IMR-90 (cell line): ENCODE measurements at regions not wholly inside any gene's neighbourhood (a gene's known extent, or its start where the extent isn't known, plus 50 kb on each side); places are given as distances from the start of the nearest gene placed in this dataset.

ENCODE experiments used
- ATAC-seq: fragments of 200-7000 bp; cut with Tn5 transposase; 2 replicates; pipeline ENCODE4 v1.9.1; 2020; ENCODE audit warnings: low read depth, mild to moderate bottlenecking, moderate library complexity
- BruUV-seq: library from RNA; stranded (reverse); fragments of 400-500 nt; replicated peaks from 2 replicates; lab custom pipeline; 2021; lab: Mats Ljungman, UMichigan
- CTCF ChIA-PET: fragments of 300-600 bp; formaldehyde crosslinking; extraction: SDS; loops from one replicate; lab custom pipeline; 2021; ENCODE audit warnings: antibody characterized with exemption; lab: Yijun Ruan, JAX
- POLR2A ChIA-PET: fragments of 300-600 bp; sonication (Branson Sonifier 250); formaldehyde crosslinking; loops from one replicate; lab custom pipeline; 2022; ENCODE audit warnings: antibody characterized with exemption; ENCODE audit not compliant: unreplicated experiment; lab: Charles Lee
- DNase-seq: peaks from one replicate; pipeline ENCODE4 v3.0.0; 2013
- H2AFZ ChIP-seq: replicated peaks from 2 replicates; pipeline ENCODE3; 2013; ENCODE audit warnings: low read length, mild to moderate bottlenecking; ENCODE audit not compliant: poor library complexity
- H2AK5ac ChIP-seq: 2 replicates; pipeline ENCODE4 v1.6.1; 2013; ENCODE audit warnings: low read depth, low read length, inconsistent platforms
- H2AK9ac ChIP-seq: replicated peaks from 2 replicates; pipeline ENCODE3; 2013; ENCODE audit warnings: mild to moderate bottlenecking, low read depth, low read length, moderate library complexity; ENCODE audit not compliant: poor library complexity
- H2BK120ac ChIP-seq: 2 replicates; pipeline ENCODE4 v1.6.1; 2013; ENCODE audit warnings: low read depth, low read length, inconsistent platforms
- H2BK15ac ChIP-seq: 3 replicates; pipeline ENCODE4 v1.6.1; 2013; ENCODE audit warnings: low read depth, low read length, inconsistent platforms
- H2BK20ac ChIP-seq: 2 replicates; pipeline ENCODE4 v1.6.1; 2013; ENCODE audit warnings: low read depth, mild to moderate bottlenecking, inconsistent platforms, low read length, moderate library complexity
- H2BK5ac ChIP-seq: 2 replicates; pipeline ENCODE4 v1.6.1; 2013; ENCODE audit warnings: mild to moderate bottlenecking, low read depth, low read length, inconsistent platforms; ENCODE audit not compliant: poor library complexity, severe bottlenecking
- H3K14ac ChIP-seq: replicated peaks from 2 replicates; pipeline ENCODE4 v1.6.1; 2013; ENCODE audit warnings: low read depth, low read length, inconsistent platforms
- H3K18ac ChIP-seq: 2 replicates; pipeline ENCODE4 v1.6.1; 2013; ENCODE audit warnings: low read depth, low read length, control low read depth
- H3K23ac ChIP-seq: 2 replicates; pipeline ENCODE4 v1.6.1; 2013; ENCODE audit warnings: low read depth, low read length, inconsistent platforms
- H3K27ac ChIP-seq: 2 replicates; pipeline ENCODE4 v1.5.1; 2013; ENCODE audit warnings: mild to moderate bottlenecking, control low read depth, low read length; ENCODE audit not compliant: insufficient read depth
- H3K27me3 ChIP-seq: 2 replicates; pipeline ENCODE4 v1.6.1; 2013; ENCODE audit warnings: low read length; ENCODE audit not compliant: control insufficient read depth, insufficient read depth
- H3K36me3 ChIP-seq: 2 replicates; pipeline ENCODE4 v1.6.1; 2013; ENCODE audit warnings: low read length, mixed read lengths; ENCODE audit not compliant: control insufficient read depth, insufficient read depth
- H3K4ac ChIP-seq: 2 replicates; pipeline ENCODE4 v1.6.1; 2013; ENCODE audit warnings: low read depth, low read length, inconsistent platforms
- H3K4me1 ChIP-seq: 2 replicates; pipeline ENCODE4 v1.6.1; 2013; ENCODE audit warnings: low read length, mixed read lengths; ENCODE audit not compliant: control insufficient read depth, insufficient read depth
- H3K4me2 ChIP-seq: 2 replicates; pipeline ENCODE4 v1.6.1; 2013; ENCODE audit warnings: low read depth, mild to moderate bottlenecking, control low read depth, low read length, moderate library complexity
- H3K4me3 ChIP-seq: 2 replicates; pipeline ENCODE4 v1.5.1; 2013; ENCODE audit warnings: low read depth, mild to moderate bottlenecking, control low read depth, low read length, moderate library complexity; ENCODE audit not compliant: insufficient read depth
- H3K56ac ChIP-seq: 2 replicates; pipeline ENCODE4 v1.6.1; 2013; ENCODE audit warnings: low read length, inconsistent platforms; ENCODE audit not compliant: insufficient read depth; ENCODE audit errors: extremely low read depth
- H3K79me1 ChIP-seq, 2 experiments: 2 replicates each; pipeline ENCODE4 v1.6.1; 2013; ENCODE audit warnings: low read length in 2 of 2, inconsistent platforms in 1 of 2, low read depth in 1 of 2
- H3K9ac ChIP-seq: 2 replicates; pipeline ENCODE4 v1.6.1; 2013; ENCODE audit warnings: low read depth, low read length, control low read depth
- H3K9me1 ChIP-seq: 2 replicates; pipeline ENCODE4 v1.6.1; 2013; ENCODE audit warnings: low read length, inconsistent platforms; ENCODE audit not compliant: insufficient read depth
- H3K9me3 ChIP-seq: 2 replicates; pipeline ENCODE4 v1.6.1; 2013; ENCODE audit warnings: low read length; ENCODE audit not compliant: control insufficient read depth, insufficient read depth
- H4K20me1 ChIP-seq: 2 replicates; pipeline ENCODE4 v1.6.1; 2013; ENCODE audit warnings: low read length, inconsistent platforms; ENCODE audit not compliant: insufficient read depth
- H4K5ac ChIP-seq: 2 replicates; pipeline ENCODE4 v1.6.1; 2013; ENCODE audit warnings: mild to moderate bottlenecking, low read depth, low read length, control low read depth
- H4K8ac ChIP-seq, 2 experiments: 2 replicates each; pipeline ENCODE4 v1.6.1; 2013; ENCODE audit warnings: low read depth in 2 of 2, low read length in 2 of 2, control low read depth in 1 of 2, inconsistent platforms in 1 of 2
- H4K91ac ChIP-seq: 2 replicates; pipeline ENCODE4 v1.6.1; 2013; ENCODE audit warnings: low read depth, low read length, inconsistent platforms; ENCODE audit not compliant: insufficient read depth
- CEBPB ChIP-seq: IDR thresholded peaks from 2 replicates; pipeline ENCODE4 v1.6.1; 2012; ENCODE audit warnings: low read depth, low read length, improper control_type of control experiment
- SMC3 ChIP-seq: fragments of 150-350 bp; IDR thresholded peaks from 2 replicates; pipeline ENCODE4 v1.6.1; 2016; ENCODE audit warnings: low read depth, mild to moderate bottlenecking, antibody characterized with exemption, low read length, moderate library complexity
- WGBS, 2 experiments: methylation state at CpG; one replicate each; pipeline versions ENCODE4 v1.1.5 to v1.1.7; 2013; ENCODE audit warnings: missing lambda C conversion rate in 2 of 2; ENCODE audit not compliant: insufficient read length in 1 of 2; ENCODE audit errors: extremely low coverage in 2 of 2; 5-methylcytosine and 5-hydroxymethylcytosine counted together
- dilution Hi-C: fragments of 300-500 bp; cut with HindIII; formaldehyde crosslinking; loops from one replicate; pipeline ENCODE4 v1.14.3; 2018; ENCODE audit warnings: low sequenced_read_pairs; ENCODE audit not compliant: unreplicated experiment
- in situ Hi-C: fragments of 300-500 bp; cut with MboI; formaldehyde crosslinking; loops from 3 replicates; pipeline ENCODE4 v1.14.3; 2019; ENCODE audit warnings: low sequenced_read_pairs, inconsistent platforms, mixed read lengths
- intact Hi-C: fragments of 100-400 bp; cut with micrococcal nuclease; formaldehyde crosslinking; loops from 2 replicates; pipeline ENCODE4 v1.10.0; 2022

DNA sequence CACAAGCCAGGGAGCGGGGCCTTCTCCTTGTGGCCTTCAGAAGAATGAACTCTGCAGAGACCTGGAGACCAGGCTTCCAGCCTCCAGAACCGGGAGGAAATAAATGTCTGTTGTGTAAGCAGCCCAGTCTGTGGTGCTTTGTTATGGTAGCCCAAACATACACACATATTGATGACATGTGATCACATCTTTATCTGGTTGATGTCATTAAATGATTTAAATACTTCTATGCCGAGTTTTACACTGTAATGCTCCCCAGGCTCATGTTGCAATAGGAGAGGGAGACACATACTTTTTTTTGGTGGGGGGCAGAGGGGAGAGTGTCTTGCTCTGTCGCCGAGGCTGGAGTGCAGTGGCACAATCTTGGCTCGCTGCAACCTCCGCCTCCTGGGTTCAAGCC lies 188.0 kb upstream of the IRS2 start:
- TF ChIP-seq CEBPB (peak; percentile 79), SMC3 (no peak)
- no peak overlapping the region for H3K4ac ChIP-seq
- peak; percentile 68 for ATAC-seq
- H2AK9ac ChIP-seq, result no peak overlapping the region
- no TSS peak for BruUV-seq
- H4K8ac ChIP-seq, result no peak overlapping the region
- peaks cover 3% of the 10 kb centered on the region for H3K9me3 ChIP-seq
- H2AFZ ChIP-seq, result no peak overlapping the region
- no peak overlapping the region for H2BK120ac ChIP-seq
- H2AK5ac ChIP-seq, result no peak overlapping the region
- no peak overlapping the region for H4K5ac ChIP-seq
- no peak overlapping the region for H2BK5ac ChIP-seq
- intact Hi-C loops (no loop called here), in situ Hi-C loops (no loop called here), dilution Hi-C loops (no loop called here)
- H3K56ac ChIP-seq, result no peak overlapping the region
- no peak overlapping the region for H3K4me2 ChIP-seq
- peaks cover 3% of the 10 kb centered on the region; the same call in 1 of the 2 replicates for H3K9me1 ChIP-seq
- POLR2A ChIA-PET, result no interaction called here
- no peak overlapping the region for H3K27ac ChIP-seq
- no peak overlapping the region for H3K23ac ChIP-seq
- no peaks in the 10 kb centered on the region for H4K20me1 ChIP-seq
- no peak overlapping the region for H4K91ac ChIP-seq
- H3K14ac ChIP-seq, result no peak overlapping the region
- no peak overlapping the region for H3K4me3 ChIP-seq
- no peak overlapping the region for H3K18ac ChIP-seq
- no peaks in the 10 kb centered on the region for H3K27me3 ChIP-seq
- no peak overlapping the region for H2BK20ac ChIP-seq
- peak; percentile 69 for DNase-seq
- no peak overlapping the region for H2BK15ac ChIP-seq
- no peaks in the 10 kb centered on the region for H3K36me3 ChIP-seq
- CTCF ChIA-PET, result no interaction called here
- H3K4me1 ChIP-seq, result no peaks in the 10 kb centered on the region
- no peaks in the 10 kb centered on the region for H3K79me1 ChIP-seq
- no CpG with 5 or more reads among the region's 7 CpGs for WGBS, 2 experiments
- H3K9ac ChIP-seq, result no peak overlapping the region
